GM21360 (cell line): ENCODE measurements at regions not wholly inside any gene's neighbourhood (a gene's known extent, or its start where the extent isn't known, plus 50 kb on each side); places are given as distances from the start of the nearest gene placed in this dataset.
"Not testable (repeated sequence)": the region's sequence is repeated elsewhere in the genome, so short reads cannot be mapped to it uniquely, and the experiment has no call there.

Source experiments
- ATAC-seq: cut with Tn5 transposase; IDR thresholded peaks from one replicate; pipeline ENCODE4 v1.9.1; 2021; ENCODE audit warnings: mild to moderate bottlenecking, moderate library complexity; ENCODE audit not compliant: unreplicated experiment

DNA sequence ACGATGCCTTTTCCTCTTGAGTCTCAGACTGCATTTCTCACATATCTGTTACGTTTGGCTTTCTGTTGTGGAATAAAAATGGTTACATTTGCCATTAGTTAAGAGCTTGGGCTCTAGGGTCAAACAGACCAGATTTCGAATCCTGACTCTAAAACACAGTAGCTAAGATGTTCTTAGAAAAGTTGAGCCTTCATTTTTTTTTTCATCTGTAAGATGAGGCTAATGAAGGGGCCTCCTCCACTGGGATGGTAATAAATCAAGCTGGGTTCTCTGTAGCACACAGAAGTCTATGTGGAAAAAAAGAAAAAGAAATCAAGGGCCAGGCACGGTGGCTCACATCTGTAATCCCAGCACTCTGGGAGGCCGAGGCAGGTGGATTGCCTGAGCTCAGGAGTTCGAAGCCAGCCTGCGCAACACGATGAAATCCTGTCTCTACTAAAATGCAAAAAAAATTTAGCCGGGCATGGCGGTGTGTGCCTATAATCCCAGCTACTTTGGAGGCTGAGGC lies 49.9 kb upstream of the CAPRIN1 start:
- ATAC-seq, result no peak

DNA sequence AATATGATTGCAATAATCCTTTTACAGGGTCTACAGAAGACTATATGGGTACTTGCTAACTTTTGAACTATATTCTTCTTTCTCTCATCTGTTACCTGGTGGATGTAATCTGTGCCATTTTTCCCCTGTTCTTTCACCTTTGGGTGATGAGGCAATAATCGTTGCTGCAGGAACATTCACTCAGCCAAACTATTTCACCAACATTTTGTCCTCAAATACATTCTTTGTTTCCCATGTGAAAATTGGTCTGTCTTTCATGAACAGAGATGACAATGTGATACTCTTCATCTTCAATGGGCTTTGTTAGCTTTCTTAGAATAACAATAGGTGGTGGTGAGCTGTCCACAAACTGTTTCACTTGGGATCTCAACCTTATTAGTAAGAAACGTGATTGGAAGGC lies 52.1 kb upstream of the CAPRIN1 start:
- ATAC-seq, result no peak

DNA sequence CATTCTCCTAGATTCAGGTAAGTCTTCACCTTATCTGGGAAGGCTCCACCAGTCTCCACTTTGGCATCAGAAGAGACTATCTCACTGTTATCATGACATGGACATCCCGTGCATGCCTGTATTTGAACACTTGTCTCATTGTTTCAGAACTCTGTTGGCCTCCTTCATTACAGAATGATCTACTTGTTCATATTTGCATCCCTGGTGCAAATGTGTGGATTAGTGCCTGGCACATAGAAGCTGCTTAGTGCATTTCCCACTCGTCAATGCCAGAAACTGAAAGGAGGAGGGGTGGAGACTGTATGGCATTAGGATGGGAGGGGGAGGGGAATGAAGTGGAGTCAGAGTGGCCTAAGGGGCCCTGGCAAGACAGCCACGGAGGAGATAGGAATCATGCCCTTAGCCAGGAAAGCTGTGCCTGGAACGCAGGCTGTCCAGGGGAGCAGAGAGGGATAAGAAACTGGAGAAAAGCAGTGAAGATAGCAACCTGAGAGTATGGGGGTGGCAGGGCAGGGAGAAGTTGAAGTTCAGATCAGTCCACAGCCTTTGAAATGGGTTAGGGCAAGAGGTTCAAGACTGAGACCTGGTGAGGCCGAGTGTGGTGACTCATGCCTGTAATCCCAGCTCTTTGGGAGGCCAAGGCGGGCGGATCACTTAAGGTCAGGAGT lies 53.8 kb upstream of the CAPRIN1 start:
- no peak for ATAC-seq

DNA sequence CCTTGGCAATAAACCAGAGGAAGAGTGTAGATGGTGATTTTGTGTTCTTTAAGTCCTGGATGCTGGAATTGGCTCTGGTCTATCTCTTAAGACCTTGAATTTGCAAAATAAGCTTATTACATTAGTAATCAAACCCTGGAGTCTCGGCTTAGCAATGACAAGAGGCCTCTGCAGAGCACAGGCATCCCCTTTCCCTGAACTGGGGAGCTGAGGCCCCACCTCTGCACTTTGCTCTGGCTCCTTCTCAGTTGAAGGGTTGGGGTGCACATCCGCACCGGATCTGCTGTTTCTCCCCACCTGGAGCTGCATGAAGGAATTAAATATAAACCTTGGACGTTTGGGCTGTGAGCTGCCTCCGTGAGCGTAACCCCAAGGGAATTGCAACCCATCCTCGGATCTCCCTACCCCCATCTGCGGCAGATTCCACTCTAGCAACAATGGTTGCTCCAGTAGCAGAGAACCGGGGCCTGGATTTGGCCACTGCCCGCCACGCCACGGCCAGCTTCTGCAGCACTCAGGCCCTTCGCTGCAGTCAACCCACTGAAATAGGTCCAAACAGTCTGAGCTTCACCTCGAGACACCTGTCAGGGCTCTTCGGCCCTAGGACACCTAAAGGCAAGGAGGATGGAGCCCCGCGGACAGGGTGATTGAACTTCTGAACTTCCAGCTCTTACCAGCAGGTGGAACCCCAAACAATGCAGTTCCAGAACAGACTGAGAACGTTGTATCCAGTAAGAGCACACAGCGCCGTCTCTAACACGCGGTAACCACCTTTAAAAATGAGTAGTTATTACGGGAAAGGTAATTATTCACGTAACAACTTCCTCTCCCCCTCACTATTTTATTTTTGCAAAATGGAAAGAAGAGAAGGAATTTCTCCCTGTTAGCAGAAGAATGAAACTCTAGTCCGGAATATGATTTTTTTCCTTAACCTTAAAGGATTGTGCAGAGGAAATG lies 54.8 kb upstream of the CAPRIN1 start:
- ATAC-seq, result peak; percentile 67

DNA sequence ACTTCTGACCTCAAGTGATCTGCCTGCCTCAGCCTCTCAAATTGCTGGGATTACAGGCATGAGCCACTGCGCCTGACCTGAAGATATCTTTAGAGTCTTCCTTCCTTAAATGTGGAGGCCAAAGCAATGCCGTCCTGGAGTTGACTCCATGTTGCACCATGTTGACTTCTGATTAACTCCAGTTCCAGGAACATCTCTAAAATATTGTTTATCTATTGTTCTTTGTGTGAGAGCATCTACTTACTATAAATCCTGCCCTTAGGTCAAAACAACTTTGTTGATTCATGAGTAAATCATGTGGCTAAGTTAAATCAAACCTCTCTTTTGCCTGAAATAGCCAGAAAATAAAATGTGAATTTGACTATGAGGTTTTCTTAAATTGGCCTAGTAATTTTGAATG lies 56.6 kb upstream of the CAPRIN1 start:
- no peak for ATAC-seq

- not testable (repeated sequence) for ATAC-seq
Observed at GRCh38 chr11:33991136-33991535, 60.4 kb upstream of the CAPRIN1 start.

GRCh38 chr11:33990131-33990530 lies 61.4 kb upstream of the CAPRIN1 start:
- ATAC-seq, result not testable (repeated sequence)

DNA sequence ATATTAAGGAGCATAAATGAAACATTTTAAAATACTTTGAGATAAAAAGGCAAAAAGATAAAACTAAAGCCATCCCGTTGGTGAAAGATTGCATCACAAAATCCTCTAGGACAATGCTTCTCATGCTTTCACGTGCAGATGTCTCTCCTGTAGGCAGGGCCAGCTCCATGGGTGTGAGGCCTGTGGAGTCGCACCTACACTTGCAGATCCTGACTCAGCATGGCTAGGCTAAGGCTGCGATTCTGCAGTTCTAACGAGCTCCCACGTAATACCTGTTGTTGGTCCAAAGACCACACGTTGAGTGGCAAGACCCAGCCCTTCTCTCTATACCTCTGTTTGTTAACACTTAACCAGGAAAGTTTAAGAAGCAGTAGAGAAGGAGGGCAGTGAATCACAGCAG lies 62.1 kb upstream of the CAPRIN1 start:
- ATAC-seq, result no peak

DNA sequence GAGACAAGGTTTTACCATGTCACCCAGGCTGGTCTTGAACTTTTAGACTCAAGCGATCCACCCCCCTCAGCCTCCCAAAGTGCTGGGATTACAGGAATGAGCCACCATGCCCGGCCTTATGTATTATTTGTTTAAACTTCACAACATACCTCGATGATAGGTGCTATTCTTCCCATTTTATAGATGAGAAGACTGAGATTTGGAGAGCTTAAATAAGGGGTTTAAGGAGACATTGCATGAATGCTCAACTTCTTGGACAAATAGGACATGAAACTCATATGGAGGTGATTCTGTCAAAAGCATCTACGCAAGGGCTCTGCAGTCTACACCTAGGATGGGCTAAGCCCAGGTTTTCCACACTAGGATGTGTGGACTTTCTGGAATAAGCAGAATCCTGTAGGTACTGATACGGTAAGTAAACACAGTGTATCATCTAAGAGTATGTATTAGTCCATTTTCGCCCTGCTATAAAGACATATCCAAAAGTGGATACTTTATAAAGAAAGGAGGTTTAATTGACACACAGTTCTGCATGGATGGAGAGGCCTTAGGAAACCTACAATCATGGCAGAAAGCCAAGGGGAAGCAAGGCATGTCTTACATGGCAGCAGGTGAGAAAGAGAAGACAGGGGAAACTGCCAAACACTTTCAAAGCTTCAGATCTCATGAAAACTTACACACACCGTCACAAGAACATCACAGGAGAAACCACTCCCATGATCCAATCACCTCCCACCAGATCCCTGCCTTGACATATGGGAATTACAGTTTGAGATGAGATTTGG lies 62.8 kb upstream of the CAPRIN1 start:
- ATAC-seq, result no peak

DNA sequence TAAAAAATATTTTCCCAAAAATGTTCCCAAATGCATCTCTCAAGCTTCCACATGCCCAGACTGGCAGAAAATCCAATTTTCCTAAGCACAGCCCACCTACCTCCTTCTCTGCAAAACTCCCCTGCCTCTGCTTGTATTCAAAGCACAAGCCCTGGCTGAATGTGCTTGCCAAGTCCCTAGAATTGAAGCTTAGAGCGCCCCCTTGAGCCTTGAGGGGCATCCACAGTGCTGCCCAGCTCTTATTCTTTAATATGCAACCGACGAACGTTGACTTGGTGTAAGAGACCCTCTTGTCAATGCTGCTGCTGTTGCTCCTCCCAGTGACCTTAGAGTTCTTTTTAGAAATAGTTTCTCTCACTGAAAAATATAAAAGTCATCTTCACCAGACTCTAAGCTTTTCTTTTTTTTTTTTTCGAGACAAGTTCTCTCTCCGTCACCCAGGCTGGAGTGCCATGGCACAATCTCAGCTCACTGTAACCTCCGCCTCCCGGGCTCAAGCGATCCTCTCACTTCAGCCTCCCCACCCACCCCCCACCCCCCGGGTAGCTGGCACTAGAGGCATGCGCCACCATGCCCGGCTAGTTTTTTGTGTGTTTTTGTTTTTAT lies 63.5 kb upstream of the CAPRIN1 start:
- ATAC-seq, result no peak

GRCh38 chr11:33987545-33987944 lies 64.0 kb upstream of the CAPRIN1 start:
- ATAC-seq, result no peak

DNA sequence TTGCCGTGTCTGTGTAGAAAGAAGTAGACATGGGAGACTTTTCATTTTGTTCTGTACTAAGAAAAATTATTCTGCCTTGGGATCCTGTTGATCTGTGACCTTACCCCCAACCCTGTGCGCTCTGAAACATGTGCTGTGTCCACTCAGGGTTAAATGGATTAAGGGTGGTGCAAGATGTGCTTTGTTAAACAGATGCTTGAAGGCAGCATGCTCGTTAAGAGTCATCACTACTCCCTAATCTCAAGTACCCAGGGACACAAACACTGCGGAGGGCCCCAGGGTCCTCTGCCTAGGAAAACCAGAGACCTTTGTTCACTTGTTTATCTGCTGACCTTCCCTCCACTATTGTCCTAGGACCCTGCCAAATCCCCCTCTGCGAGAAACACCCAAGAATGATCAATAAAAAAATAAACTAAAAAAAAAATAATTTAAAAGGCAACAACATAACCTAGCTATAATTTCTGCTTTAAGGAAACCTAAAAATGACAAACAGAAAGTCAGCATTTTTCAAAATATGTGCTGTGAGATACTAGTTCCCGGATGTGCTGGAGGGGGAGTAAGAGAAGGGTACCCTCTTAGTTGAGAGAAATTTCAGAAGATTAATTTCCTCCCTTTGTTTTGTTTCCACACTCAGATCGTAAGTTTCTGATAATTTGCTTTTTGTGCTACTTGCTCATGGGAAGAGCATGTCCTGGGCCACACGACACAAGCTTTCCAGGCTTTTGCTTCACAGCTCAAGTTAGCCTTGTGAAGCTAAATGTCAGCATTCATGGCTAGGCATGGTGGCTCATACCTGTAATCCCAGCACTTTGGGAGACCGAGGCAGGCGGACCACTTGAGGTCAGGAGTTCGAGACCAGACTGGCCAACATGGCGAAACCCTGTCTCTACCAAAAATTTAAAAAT lies 64.7 kb upstream of the CAPRIN1 start:
- ATAC-seq, result not testable (repeated sequence)

GRCh38 chr11:33984682-33985389 lies 66.7 kb upstream of the CAPRIN1 start:
- ATAC-seq, result no peak

DNA sequence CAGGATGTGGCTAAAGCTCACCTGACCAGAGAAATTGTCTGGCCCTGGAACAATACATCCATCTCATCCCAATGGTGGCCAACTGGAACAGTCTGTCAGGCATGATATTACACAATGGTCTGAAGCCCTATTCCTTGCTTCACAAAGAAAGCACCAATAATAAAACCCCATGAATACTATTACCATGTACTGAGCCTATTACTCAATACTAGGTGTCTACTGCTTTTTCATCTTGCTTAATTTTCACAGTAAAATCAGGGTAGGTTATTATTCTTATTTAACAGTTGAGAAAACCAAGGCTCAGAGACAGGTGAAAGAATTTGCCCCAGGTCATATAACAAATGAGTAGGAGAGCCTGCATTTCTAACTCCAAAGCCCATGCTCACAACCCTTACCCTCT lies 68.9 kb upstream of the CAPRIN1 start:
- ATAC-seq, result no peak

DNA sequence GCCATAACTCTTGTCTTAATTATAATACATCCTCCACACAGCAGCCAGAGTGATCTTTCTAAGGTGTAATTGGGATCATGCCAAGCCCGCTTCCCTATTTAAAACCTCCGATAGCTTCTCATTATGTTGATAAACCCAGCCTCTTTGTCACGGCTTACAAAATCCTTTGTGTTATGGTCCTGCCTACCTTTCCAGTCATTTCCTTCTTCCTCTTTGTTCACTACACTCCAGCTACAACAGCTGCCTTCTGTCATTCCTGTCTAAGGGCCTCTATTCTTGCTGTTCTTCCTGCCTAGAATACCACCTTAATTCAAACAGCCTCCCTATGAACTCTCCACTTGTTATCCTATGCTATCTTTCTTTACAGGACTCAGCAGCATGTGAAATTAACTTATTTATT lies 70.6 kb upstream of the CAPRIN1 start:
- no peak for ATAC-seq

DNA sequence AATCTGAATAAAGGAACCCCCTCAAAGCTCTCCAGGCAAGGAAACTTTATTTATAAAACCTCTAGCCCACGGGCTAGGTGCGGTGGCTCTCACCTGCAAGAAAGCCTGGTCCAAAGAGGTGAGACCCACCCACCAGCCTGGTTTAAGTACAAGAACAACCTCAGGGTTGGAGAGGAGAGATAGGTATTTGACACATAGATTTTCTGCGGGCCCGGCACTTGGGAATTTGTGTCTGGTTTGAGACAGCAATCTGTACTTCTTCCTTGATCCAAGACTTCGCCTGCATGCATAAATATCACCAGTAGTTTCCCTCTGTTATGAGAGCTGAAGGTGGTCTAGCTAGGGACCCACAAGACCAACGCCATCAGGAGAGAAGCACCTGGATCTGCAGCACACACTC lies 73.2 kb upstream of the CAPRIN1 start:
- ATAC-seq, result no peak

GRCh38 chr11:33977676-33978075 lies 73.9 kb upstream of the CAPRIN1 start:
- ATAC-seq, result no peak

DNA sequence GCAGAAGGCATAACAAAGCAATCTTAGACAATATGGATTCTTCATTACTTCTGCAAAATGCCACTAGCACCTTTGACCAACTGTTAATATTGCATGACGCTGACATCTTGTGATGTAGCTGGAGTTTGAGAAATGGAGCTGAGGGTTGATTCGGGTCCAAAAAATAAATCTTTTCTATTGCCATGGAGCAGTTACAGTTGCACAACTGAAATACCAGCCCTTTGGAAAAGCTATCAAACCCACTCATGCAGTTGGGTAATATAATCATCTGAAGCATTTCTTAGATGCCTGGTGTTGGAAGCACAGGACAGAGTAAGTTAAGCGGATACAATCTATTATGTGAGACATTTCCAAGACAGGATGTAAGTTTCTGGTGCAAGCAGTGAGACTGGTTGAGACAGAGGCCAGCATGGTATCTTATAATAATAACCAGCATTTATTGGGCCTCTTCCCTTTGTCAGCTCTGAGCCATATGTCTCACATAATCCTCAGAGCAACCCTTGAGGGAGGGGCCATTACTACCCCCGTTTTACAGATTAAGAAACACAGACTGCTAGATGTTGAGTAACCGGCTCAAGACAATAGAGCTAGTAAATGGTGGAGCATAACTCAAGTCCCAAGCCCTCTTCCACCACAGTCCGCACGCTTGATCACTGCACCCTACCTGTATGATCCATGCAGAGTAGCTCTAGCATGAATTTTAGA lies 74.9 kb upstream of the CAPRIN1 start:
- ATAC-seq, result no peak

DNA sequence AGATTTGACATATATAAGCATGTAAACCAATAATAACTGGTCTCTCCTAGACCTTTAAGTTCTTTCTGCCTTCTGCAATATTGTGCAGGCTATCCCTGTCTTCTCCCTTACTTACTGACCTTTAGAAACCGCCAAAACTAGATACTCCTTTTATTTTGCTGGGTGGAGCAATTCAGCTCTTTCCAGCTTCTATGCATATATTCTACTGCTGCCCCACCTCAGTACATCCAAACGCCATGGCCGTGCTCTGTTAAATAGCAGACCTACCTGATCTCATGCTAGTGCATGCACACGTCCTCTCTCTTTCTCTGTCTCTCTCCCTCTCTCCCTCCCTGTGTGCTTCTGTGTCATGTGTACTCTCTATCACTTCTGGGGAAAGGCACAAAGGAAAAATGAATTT lies 76.7 kb upstream of the CAPRIN1 start:
- no peak for ATAC-seq
